GM21526 (cell line): ENCODE measurements at regions not wholly inside any gene's neighbourhood (a gene's known extent, or its start where the extent isn't known, plus 50 kb on each side); places are given as distances from the start of the nearest gene placed in this dataset.
A peak's percentile ranks its signal among the peaks of the same experiment; 100 is the strongest.

Experiments used
- ATAC-seq: cut with Tn5 transposase; IDR thresholded peaks from one replicate; pipeline ENCODE4 v1.9.1; 2021; ENCODE audit warnings: moderate library complexity; ENCODE audit not compliant: unreplicated experiment, low FRiP score

- no peak for ATAC-seq
These were observed 640.0 kb downstream of the TUSC7 start for GRCh38 chr3:117349566-117349965.

- ATAC-seq, result no peak
These were observed 640.8 kb downstream of the TUSC7 start for GRCh38 chr3:117350371-117350770.

- ATAC-seq, result no peak
These were observed 646.0 kb downstream of the TUSC7 start for GRCh38 chr3:117355566-117355965.

- no peak for ATAC-seq
These were observed 646.6 kb downstream of the TUSC7 start for GRCh38 chr3:117356091-117356705.

- ATAC-seq, result no peak
These were observed 649.2 kb downstream of the TUSC7 start for GRCh38 chr3:117358717-117359314.

- no peak for ATAC-seq
These were observed 657.0 kb downstream of the TUSC7 start for GRCh38 chr3:117366574-117366973.

- ATAC-seq, result no peak
These were observed 658.3 kb downstream of the TUSC7 start for GRCh38 chr3:117367861-117368260.

GRCh38 chr3:117380631-117381030 lies 671.1 kb downstream of the TUSC7 start:
- ATAC-seq, result no peak

- ATAC-seq, result no peak
These were observed 683.5 kb downstream of the TUSC7 start for GRCh38 chr3:117393119-117393518.

- no peak for ATAC-seq
These were observed 688.7 kb downstream of the TUSC7 start for GRCh38 chr3:117398141-117398899.

GRCh38 chr3:117399311-117400078 lies 689.9 kb downstream of the TUSC7 start:
- no peak for ATAC-seq

- no peak for ATAC-seq
These were observed 690.7 kb downstream of the TUSC7 start for GRCh38 chr3:117400303-117400702.

- no peak for ATAC-seq
These were observed 694.6 kb downstream of the TUSC7 start for GRCh38 chr3:117404141-117404540.

- no peak for ATAC-seq
These were observed 695.2 kb downstream of the TUSC7 start for GRCh38 chr3:117404730-117405129.

- no peak for ATAC-seq
These were observed 695.8 kb downstream of the TUSC7 start for GRCh38 chr3:117405359-117405758.

GRCh38 chr3:117407317-117407716 lies 697.7 kb downstream of the TUSC7 start:
- ATAC-seq, result peak; percentile 89

GRCh38 chr3:117408811-117409210 lies 699.2 kb downstream of the TUSC7 start:
- no peak for ATAC-seq

GRCh38 chr3:117409256-117409655 lies 699.7 kb downstream of the TUSC7 start:
- no peak for ATAC-seq

- ATAC-seq, result no peak
These were observed 700.3 kb downstream of the TUSC7 start for GRCh38 chr3:117409701-117410459.

- no peak for ATAC-seq
These were observed 702.4 kb downstream of the TUSC7 start for GRCh38 chr3:117411971-117412370.
